B cell (primary cell): ENCODE measurements at regions not wholly inside any gene's neighbourhood (a gene's known extent, or its start where the extent isn't known, plus 50 kb on each side); places are given as distances from the start of the nearest gene placed in this dataset.

Experiments used
- ATAC-seq: fragments of 200-7000 bp; cut with Tn5 transposase; one replicate; pipeline ENCODE4 v1.10.0; 2021; ENCODE audit warnings: low read depth, mild to moderate bottlenecking, moderate number of reproducible peaks, moderate library complexity
- CTCF ChIA-PET: fragments of 350-600 bp; sonication (Branson Sonifier 250); formaldehyde crosslinking; loops from one replicate; lab custom pipeline; 2021; ENCODE audit warnings: antibody characterized with exemption, inconsistent platforms; lab: Charles Lee
- POLR2A ChIA-PET: fragments of 350-600 bp; sonication (Branson Sonifier 250); formaldehyde crosslinking; loops from one replicate; lab custom pipeline; 2021; ENCODE audit warnings: antibody characterized with exemption; lab: Charles Lee
- DNase-seq: peaks from one replicate; pipeline ENCODE4 v3.0.0; 2013
- H2AFZ ChIP-seq: 2 replicates; pipeline ENCODE4 v1.6.1; 2012; ENCODE audit warnings: mild to moderate bottlenecking, low read depth, low read length; ENCODE audit not compliant: insufficient read depth, poor library complexity, severe bottlenecking
- H3K27ac ChIP-seq, 2 donors: 1 replicate in 1 of 2; 2 replicates in 1 of 2; pipeline ENCODE4 v1.5.1; 2012 to 2013; ENCODE audit warnings: low read length in 2 of 2, mild to moderate bottlenecking in 2 of 2, moderate library complexity in 1 of 2
- H3K27me3 ChIP-seq, 4 experiments: fragments of 200-600 bp in 1 of 4; sonication (generic) in 1 of 4; replicated peaks in 1 of 4; 1 replicate in 2 of 4; 2 replicates in 2 of 4; pipeline versions ENCODE4 v1.6.1 to v1.7.0; 2013 to 2016; ENCODE audit warnings: low read length in 3 of 4, mild to moderate bottlenecking in 2 of 4, mixed read lengths in 1 of 4, moderate library complexity in 1 of 4; ENCODE audit not compliant: insufficient read depth in 4 of 4, control insufficient read depth in 3 of 4; ENCODE audit errors: control extremely low read depth in 1 of 4
- H3K36me3 ChIP-seq, 2 experiments: replicated peaks in 1 of 2; 1 replicate in 1 of 2; 2 replicates in 1 of 2; pipeline versions ENCODE4 v1.6.1 to v1.7.1; 2013; ENCODE audit warnings: low read length in 1 of 2; ENCODE audit not compliant: insufficient read depth in 2 of 2, control insufficient read depth in 1 of 2; ENCODE audit errors: control extremely low read depth in 1 of 2, extremely low read depth in 1 of 2
- H3K4me1 ChIP-seq, 2 donors: fragments of 200-600 bp in 1 of 2; sonication (generic) in 1 of 2; 1 replicate in 1 of 2; 2 replicates in 1 of 2; pipeline versions ENCODE4 v1.5.1 to v1.6.1; 2013 to 2017; ENCODE audit warnings: low read length in 2 of 2; ENCODE audit not compliant: control insufficient read depth in 2 of 2, insufficient read depth in 2 of 2
- H3K4me2 ChIP-seq: replicated peaks from 2 replicates; pipeline ENCODE3; 2012; ENCODE audit warnings: mild to moderate bottlenecking, low read depth, low read length; ENCODE audit not compliant: poor library complexity, severe bottlenecking
- H3K4me3 ChIP-seq, 5 experiments: fragments of 200-600 bp in 1 of 5; sonication (generic) in 1 of 5; 1 replicate in 3 of 5; 2 replicates in 2 of 5; pipeline versions ENCODE4 v1.5.1 to v1.7.0; 2011 to 2016; ENCODE audit warnings: low read length in 4 of 5, mild to moderate bottlenecking in 4 of 5, low read depth in 2 of 5, control low read depth in 1 of 5, moderate library complexity in 1 of 5; ENCODE audit not compliant: insufficient read depth in 1 of 5; ENCODE audit errors: control extremely low read depth in 1 of 5, extremely low read depth in 1 of 5
- H3K79me2 ChIP-seq: fragments of 200-600 bp; sonication (generic); one replicate; pipeline ENCODE4 v1.6.0; 2016; ENCODE audit warnings: low read length; ENCODE audit not compliant: control insufficient read depth, insufficient read depth
- H3K9ac ChIP-seq: fragments of 200-600 bp; sonication (generic); 2 replicates; pipeline ENCODE4 v1.6.1; 2017; ENCODE audit warnings: mild to moderate bottlenecking, low read length, moderate library complexity
- H3K9me3 ChIP-seq, 3 donors: one replicate each; pipeline versions ENCODE4 v1.6.1 to v1.7.1; 2013; ENCODE audit warnings: low read length in 2 of 3; ENCODE audit not compliant: control insufficient read depth in 2 of 3, insufficient read depth in 1 of 3; ENCODE audit errors: control extremely low read depth in 1 of 3
- H4K20me1 ChIP-seq: 2 replicates; pipeline ENCODE4 v1.6.0; 2012; ENCODE audit warnings: mild to moderate bottlenecking, low read length; ENCODE audit not compliant: insufficient read depth, control insufficient read depth, poor library complexity, severe bottlenecking
- H3K27ac Mint-ChIP-seq: one replicate; pipeline ENCODE4 v1.8.0; 2021; ENCODE audit warnings: mixed read lengths
- H3K27me3 Mint-ChIP-seq: one replicate; pipeline ENCODE4 v1.8.0; 2021; ENCODE audit warnings: mixed read lengths
- H3K4me1 Mint-ChIP-seq: one replicate; pipeline ENCODE4 v1.8.0; 2021; ENCODE audit warnings: mixed read lengths
- H3K4me3 Mint-ChIP-seq: one replicate; pipeline ENCODE4 v1.8.0; 2021; ENCODE audit warnings: mixed read lengths
- H3K9me3 Mint-ChIP-seq: one replicate; pipeline ENCODE4 v1.8.0; 2022; ENCODE audit warnings: mixed read lengths; ENCODE audit not compliant: insufficient read depth
- CTCF ChIP-seq: fragments of 200-600 bp; IDR thresholded peaks from one replicate; pipeline ENCODE4 v1.8.0; 2022; ENCODE audit warnings: antibody characterized with exemption, mild to moderate bottlenecking
- EZH2 ChIP-seq: IDR thresholded peaks from 2 replicates; pipeline ENCODE4 v1.6.1; 2012; ENCODE audit warnings: borderline replicate concordance, low read depth, mild to moderate bottlenecking, moderate library complexity, low read length; ENCODE audit not compliant: insufficient read depth, poor library complexity, severe bottlenecking
- WGBS: methylation state at CpG from one replicate; pipeline ENCODE4 v1.1.5; 2013; ENCODE audit warnings: missing lambda C conversion rate; ENCODE audit not compliant: insufficient coverage; 5-methylcytosine and 5-hydroxymethylcytosine counted together
- intact Hi-C: fragments of 100-400 bp; cut with micrococcal nuclease; formaldehyde crosslinking; loops from one replicate; pipeline ENCODE4 v1.10.0; 2022

GRCh38 chr6:1002989-1003388, 308.9 kb upstream of the FOXQ1 start:
- H3K4me2 ChIP-seq, result no peak overlapping the region
- ATAC-seq (no peak), DNase-seq (no peak)
- H3K4me1 Mint-ChIP-seq, result no peaks in the 10 kb centered on the region
- intact Hi-C loops, result no loop called here
- ChIA-PET CTCF (no interaction called here), POLR2A (no interaction called here)
- H2AFZ ChIP-seq, result no peak overlapping the region
- H3K36me3 ChIP-seq, result no peaks in the 10 kb centered on the region
- no peaks in the 10 kb centered on the region for H3K79me2 ChIP-seq
- no peak overlapping the region for H3K27ac Mint-ChIP-seq
- H4K20me1 ChIP-seq, result no peaks in the 10 kb centered on the region
- H3K27me3 Mint-ChIP-seq, result peaks cover 20% of the 10 kb centered on the region
- peaks cover 2% of the 10 kb centered on the region for H3K9me3 Mint-ChIP-seq
- TF ChIP-seq CTCF (no peak), EZH2 (no peak)
- no peak overlapping the region for H3K9ac ChIP-seq
- WGBS, result 91% methylated on average over 10 of the region's 12 CpGs
- no peak overlapping the region for H3K4me3 Mint-ChIP-seq
- H3K9me3 ChIP-seq, result peaks cover 0 to 4% (median 0%) of the 10 kb centered on the region in 3 donors
- H3K4me1 ChIP-seq, result no peaks in the 10 kb centered on the region
- no peak overlapping the region for H3K4me3 ChIP-seq
- H3K27ac ChIP-seq, result no peak overlapping the region
- peaks cover 0 to 2% (median 0%) of the 10 kb centered on the region in 4 experiments for H3K27me3 ChIP-seq

- ChIA-PET CTCF (no interaction called here), POLR2A (no interaction called here)
- Histone ChIP-seq H3K27ac (no peak overlapping the region), H3K79me2 (no peaks in the 10 kb centered on the region), H3K36me3 (no peaks in the 10 kb centered on the region), H3K9ac (no peak overlapping the region), H3K4me1 (no peaks in the 10 kb centered on the region), H2AFZ (no peak overlapping the region), H3K4me3 (no peak overlapping the region), H3K4me2 (no peak overlapping the region), H3K27me3 (no peaks in the 10 kb centered on the region), H3K9me3 (peaks cover 0 to 4% (median 0%) of the 10 kb centered on the region in 3 donors), H4K20me1 (no peaks in the 10 kb centered on the region)
- no peaks in the 10 kb centered on the region for H3K4me1 Mint-ChIP-seq
- intact Hi-C loops, result no loop called here
- DNase-seq, result no peak
- no peak overlapping the region for H3K4me3 Mint-ChIP-seq
- no peak for ATAC-seq
- peaks cover 2% of the 10 kb centered on the region for H3K9me3 Mint-ChIP-seq
- H3K27me3 Mint-ChIP-seq, result peaks cover 23% of the 10 kb centered on the region
- WGBS, result 61% methylated on average over 8 of the region's 12 CpGs
- TF ChIP-seq CTCF (no peak), EZH2 (no peak)
- H3K27ac Mint-ChIP-seq, result no peak overlapping the region
Measured at GRCh38 chr6:1001655-1002349, 308.9 kb upstream of the EXOC2 start.
